ENCODE measurements at regions not wholly inside any gene's neighbourhood (a gene's known extent, or its start where the extent isn't known, plus 50 kb on each side); places are given as distances from the start of the nearest gene placed in this dataset.

- H3K9me3 Mint-ChIP-seq: no peaks in the 10 kb centered on the region
- H3K27ac Mint-ChIP-seq: no peak overlapping the region
- H4K5ac ChIP-seq (ENCODE audit: insufficient read length, low read depth, low read length): no peak overlapping the region
- TF ChIP-seq CTCF (conservative IDR thresholded peaks at IDR 0.05): no peak
- H3K79me1 ChIP-seq (ENCODE audit: insufficient read depth, low read depth, low read length, poor library complexity, severe bottlenecking): no peaks in the 10 kb centered on the region
- H4K91ac ChIP-seq (ENCODE audit: insufficient read length, low read depth, low read length): no peak overlapping the region
- WGBS (ENCODE audit: extremely low coverage, insufficient read length, low lambda C conversion rate): no CpG with 5 or more reads among the region's 7 CpGs
- H2AK5ac ChIP-seq (ENCODE audit: insufficient read length, low read length): no peak overlapping the region
- no peak overlapping the region for H2BK15ac ChIP-seq (ENCODE audit: low read depth, low read length)
- no peak overlapping the region for H2BK12ac ChIP-seq (ENCODE audit: insufficient read length, low read depth, low read length)
- no peak overlapping the region for H3K56ac ChIP-seq (ENCODE audit: insufficient read length, low read depth, low read length)
- H3K27me3 ChIP-seq (ENCODE audit: insufficient read depth, low read length): no peaks in the 10 kb centered on the region
- no peak overlapping the region for H3K9ac ChIP-seq (ENCODE audit: extremely low read depth, insufficient read length, low read length)
- peaks cover 0 to 2% of the 10 kb centered on the region in 2 experiments; a peak in 2 of 4 replicates for H3K4me1 Mint-ChIP-seq
- no peak overlapping the region for H3K14ac ChIP-seq (ENCODE audit: insufficient read depth, low read length)
- no peak overlapping the region for H2AFZ ChIP-seq (ENCODE audit: low read length)
- H3K4ac ChIP-seq (ENCODE audit: low read depth, low read length): no peak overlapping the region
- H3K4me1 ChIP-seq (ENCODE audit: insufficient read depth, low read length): no peaks in the 10 kb centered on the region
- H4K20me1 ChIP-seq (ENCODE audit: control insufficient read depth, insufficient read depth, insufficient read length): no peaks in the 10 kb centered on the region
- no peaks in the 10 kb centered on the region for H3K9me3 ChIP-seq (ENCODE audit: control insufficient read depth, low read depth, low read length)
- no peaks in the 10 kb centered on the region for H3K79me2 ChIP-seq (ENCODE audit: insufficient read depth, low read length)
- no peak overlapping the region for H2BK5ac ChIP-seq (ENCODE audit: insufficient read length, low read length)
- no peak overlapping the region for H3K4me3 Mint-ChIP-seq
- no peaks in the 10 kb centered on the region for H3K36me3 Mint-ChIP-seq (ENCODE audit: insufficient read depth in 1 of 3, low read depth in 3 of 3)
- no peak for DNase-seq
- H3K23ac ChIP-seq (ENCODE audit: insufficient read length, low read depth, low read length): no peak overlapping the region
- H4K8ac ChIP-seq (replicated peaks; ENCODE audit: insufficient read length, low read depth, low read length): no peak overlapping the region
- no peak overlapping the region for H3K27ac ChIP-seq (ENCODE audit: insufficient read length, low read depth, low read length)
- H2BK20ac ChIP-seq (ENCODE audit: low read depth, low read length, poor library complexity, severe bottlenecking): no peak overlapping the region
- H3K23me2 ChIP-seq (ENCODE audit: insufficient read length, low read depth, low read length, poor library complexity, severe bottlenecking): no peaks in the 10 kb centered on the region
- no peaks in the 10 kb centered on the region; the same call in 1 of the 2 replicates for H3K27me3 Mint-ChIP-seq (ENCODE audit: low read depth)
- H3T11ph ChIP-seq (ENCODE audit: low read length): no peak overlapping the region
- no peak overlapping the region for H3K18ac ChIP-seq (ENCODE audit: insufficient read length, low read depth, low read length)
- H2BK120ac ChIP-seq (ENCODE audit: low read depth, low read length, poor library complexity, severe bottlenecking): no peak overlapping the region
- H3K4me2 ChIP-seq (ENCODE audit: insufficient read depth, insufficient read length, low read length): no peak overlapping the region
These were observed 221.2 kb downstream of the SETD4 start for GRCh38 chr21:35838987-35839763.

All from H9 (cell line).